Keratinocyte (primary cell): ENCODE measurements at regions not wholly inside any gene's neighbourhood (a gene's known extent, or its start where the extent isn't known, plus 50 kb on each side); places are given as distances from the start of the nearest gene placed in this dataset.

ENCODE experiments used
- CTCF ChIP-seq, 3 experiments: IDR thresholded peaks in 1 of 3; conservative IDR thresholded peaks in 1 of 3; optimal IDR thresholded peaks in 1 of 3; 2 replicates in 2 of 3; 3 replicates in 1 of 3; pipeline versions ENCODE3 to v1.5.1; 2011; ENCODE audit warnings: low read length in 3 of 3, mild to moderate bottlenecking in 3 of 3, moderate library complexity in 2 of 3, control low read depth in 1 of 3, inconsistent platforms in 1 of 3; ENCODE audit not compliant: insufficient read depth in 2 of 3; ENCODE audit errors: extremely low read depth in 1 of 3
- EZH2 ChIP-seq: IDR thresholded peaks from one replicate; pipeline ENCODE4 v1.6.1; 2012; ENCODE audit warnings: inconsistent platforms, mild to moderate bottlenecking, low read length, moderate library complexity

- TF ChIP-seq CTCF (optimal IDR thresholded peaks at IDR 0.05 in 1 of 3, IDR thresholded peaks at IDR 0.05 in 1 of 3, conservative IDR thresholded peaks at IDR 0.05 in 1 of 3; ENCODE audit: extremely low read depth in 1 of 3, insufficient read depth in 2 of 3, low read length in 3 of 3) (no peak), EZH2 (no peak)
Measured at GRCh38 chr5:12647613-12648012, 743.4 kb upstream of the CTNND2 start.
